GM21786 (cell line): ENCODE measurements at regions not wholly inside any gene's neighbourhood (a gene's known extent, or its start where the extent isn't known, plus 50 kb on each side); places are given as distances from the start of the nearest gene placed in this dataset.
"Not testable (repeated sequence)": the region's sequence is repeated elsewhere in the genome, so short reads cannot be mapped to it uniquely, and the experiment has no call there.

Experiments used
- ATAC-seq: cut with Tn5 transposase; IDR thresholded peaks from one replicate; pipeline ENCODE4 v1.9.1; 2021; ENCODE audit not compliant: unreplicated experiment

DNA sequence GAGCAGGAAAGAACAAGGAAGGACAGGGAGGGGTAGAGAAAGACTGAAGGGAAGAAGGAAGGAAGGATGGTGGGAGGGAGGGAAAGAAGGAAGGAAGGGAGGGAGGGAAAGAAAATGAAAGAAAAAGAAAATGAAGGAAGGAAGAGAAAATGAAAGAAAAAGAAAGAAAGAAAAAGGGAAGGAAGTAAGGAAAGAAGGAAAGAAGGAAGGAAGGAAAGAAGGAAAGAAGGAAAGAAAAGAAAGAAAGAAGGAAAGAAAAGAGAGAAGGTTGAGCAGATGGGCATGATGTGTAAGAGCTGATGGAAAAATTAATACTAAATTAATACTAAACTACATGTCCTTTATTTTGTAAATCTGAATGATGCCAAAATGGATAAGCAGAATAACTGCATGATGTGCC, 418.3 kb upstream of the CDIN1 start:
- no peak for ATAC-seq

DNA sequence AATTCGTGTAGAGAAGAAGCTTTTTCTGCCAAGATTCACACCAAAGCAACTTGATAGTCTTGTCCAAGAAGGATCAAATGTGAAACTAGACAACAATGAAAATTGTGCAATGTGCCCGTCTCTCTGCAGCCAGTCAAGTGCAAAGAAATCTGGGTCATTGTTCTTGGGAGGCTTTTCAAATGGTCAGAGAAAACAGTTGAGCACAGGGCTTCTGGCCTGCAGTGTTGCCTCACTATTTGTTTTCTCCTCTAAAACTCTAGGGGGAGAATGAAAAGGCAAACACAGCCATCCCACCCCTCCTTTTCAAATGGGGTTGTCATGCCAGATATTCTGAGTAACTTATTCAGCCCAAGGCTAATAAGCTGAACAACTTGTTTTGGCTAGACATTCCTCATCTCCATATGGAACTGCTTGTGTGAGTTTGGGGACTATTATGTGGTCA, 417.6 kb upstream of the CDIN1 start:
- ATAC-seq: no peak

DNA sequence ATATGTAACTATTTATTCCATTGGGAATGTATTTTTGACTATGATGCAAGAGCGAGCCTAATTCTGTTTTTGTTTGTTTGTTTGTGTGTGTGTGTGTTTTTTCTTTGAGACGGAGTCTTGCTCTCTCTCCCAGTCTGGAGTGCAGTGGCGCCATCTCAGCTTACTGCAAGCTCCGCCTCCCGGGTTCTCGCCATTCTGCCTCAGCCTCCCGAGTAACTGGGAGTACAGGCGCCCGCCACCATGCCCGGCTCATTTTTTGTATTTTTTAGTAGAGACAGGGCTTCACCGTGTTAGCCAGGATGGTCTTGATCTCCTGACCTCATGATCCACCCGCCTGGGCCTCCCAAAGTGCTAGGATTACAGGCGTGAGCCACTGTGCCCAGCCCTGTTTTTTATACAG, 415.4 kb upstream of the CDIN1 start:
- ATAC-seq: not testable (repeated sequence)

DNA sequence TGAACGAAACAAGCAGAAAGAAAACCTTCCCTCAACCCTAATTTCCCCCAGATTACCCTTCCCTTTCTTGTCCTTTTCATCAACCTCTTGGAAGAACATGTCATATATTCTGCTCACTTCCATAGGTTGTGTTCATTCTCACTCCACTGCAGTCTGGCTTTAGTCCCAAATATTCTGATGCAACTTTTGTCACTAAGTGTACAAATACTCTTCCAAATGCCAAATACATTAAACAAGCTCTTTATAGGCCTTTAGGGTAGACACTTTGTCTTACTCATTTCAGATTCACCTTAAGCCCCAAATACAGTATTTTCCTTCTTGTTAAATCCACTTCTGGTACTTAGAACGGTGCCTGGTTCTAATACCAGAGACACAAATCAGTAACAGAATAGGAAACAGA, 406.5 kb upstream of the CDIN1 start:
- ATAC-seq: no peak

DNA sequence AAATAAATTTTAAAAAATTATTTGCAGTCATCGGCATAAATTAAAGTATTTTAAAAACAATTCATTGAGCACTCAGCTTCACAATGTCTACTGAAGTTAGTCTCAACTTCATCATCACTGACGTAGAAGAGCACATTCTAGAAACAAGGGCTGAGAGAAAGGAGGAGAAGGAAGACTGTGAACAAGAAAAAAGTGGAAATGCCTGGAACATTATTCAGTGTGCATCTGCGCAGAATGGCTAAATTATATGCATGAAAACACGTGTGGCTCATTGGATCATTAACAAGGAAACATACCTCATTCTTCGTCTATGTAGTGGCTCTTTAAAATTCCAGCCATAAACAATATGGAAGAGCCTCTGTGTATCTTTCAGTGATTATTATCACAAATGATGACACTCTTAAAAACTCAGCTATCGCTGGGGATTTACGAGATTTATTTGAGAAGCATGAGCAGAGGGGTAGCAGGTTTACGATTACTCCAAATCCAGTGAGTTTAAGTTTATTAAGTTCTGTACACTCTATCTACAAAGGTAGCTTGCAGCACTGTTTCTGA, 404.2 kb upstream of the CDIN1 start:
- ATAC-seq: no peak

DNA sequence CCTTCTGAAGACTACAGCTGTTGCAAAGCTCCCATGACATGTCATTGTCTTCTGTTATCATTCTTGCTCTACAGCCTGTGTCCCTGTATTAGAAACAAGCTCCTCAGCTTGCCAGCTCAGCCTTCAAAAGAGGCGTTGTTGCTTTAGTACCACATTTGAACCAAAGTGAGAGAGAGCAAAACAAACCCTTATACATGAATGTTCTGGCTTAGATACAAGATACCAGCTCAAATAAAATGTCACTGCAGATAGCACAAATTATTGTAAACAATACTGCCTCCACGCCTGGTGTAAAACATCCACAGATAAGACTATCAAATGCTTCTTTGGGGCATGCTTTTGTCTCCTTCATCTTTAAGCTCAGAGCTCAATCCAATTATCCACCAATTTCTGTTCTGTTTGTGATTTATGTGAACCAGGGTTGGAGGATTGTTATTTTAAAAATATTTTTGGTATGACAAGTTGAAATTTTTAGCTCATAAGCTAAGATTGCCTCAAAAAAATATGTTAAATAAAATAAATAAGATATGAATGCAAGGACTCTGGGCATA, 403.6 kb upstream of the CDIN1 start:
- no peak for ATAC-seq

DNA sequence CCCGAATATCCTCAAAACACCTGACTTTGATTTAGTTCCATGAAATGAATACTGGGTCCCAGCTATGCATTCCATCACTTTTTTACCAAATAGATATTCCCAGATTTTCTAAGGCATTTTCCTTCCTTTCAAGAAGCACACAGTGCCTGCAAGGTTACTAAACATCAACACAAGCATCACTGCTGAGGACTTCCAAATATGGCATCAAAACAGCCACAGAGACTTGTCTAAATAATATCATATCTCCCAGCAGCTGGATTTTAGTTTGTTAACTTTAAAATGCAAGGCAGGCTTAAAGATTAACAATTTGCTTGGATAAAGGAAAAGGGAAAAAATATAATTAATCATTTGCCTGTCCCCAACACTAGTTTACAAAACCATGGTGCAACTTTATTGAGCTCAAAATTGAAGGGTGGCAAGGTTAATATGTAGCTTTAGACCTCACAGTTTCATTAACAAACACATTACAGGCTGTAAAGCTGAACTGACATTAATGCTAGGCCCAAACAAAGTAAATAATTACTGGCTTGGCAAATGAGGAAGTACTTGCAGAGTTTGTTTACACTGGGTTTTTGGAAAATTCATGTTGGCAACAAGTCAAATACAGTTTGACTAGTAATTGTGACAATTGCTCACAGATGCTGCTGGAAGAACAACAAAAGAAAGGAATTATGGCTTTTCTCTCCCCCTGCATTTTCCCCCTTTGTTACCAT, 401.7 kb upstream of the CDIN1 start:
- ATAC-seq: no peak

DNA sequence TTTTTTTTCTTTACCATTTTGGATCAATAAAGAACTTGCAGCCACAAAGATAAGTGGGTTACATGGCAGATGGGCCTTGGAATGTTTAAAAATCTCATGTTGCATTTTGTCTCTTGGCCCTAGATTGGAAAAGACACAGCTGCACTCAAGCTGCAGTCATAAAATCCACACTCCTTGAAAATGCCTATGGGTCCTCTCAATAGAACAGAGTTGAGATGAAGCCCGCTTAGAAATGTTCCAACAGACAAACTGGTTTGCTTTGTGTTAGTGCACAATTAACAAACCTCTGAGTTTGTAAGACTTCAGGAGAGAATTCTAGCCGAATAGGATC, 401.2 kb upstream of the CDIN1 start:
- no peak for ATAC-seq

DNA sequence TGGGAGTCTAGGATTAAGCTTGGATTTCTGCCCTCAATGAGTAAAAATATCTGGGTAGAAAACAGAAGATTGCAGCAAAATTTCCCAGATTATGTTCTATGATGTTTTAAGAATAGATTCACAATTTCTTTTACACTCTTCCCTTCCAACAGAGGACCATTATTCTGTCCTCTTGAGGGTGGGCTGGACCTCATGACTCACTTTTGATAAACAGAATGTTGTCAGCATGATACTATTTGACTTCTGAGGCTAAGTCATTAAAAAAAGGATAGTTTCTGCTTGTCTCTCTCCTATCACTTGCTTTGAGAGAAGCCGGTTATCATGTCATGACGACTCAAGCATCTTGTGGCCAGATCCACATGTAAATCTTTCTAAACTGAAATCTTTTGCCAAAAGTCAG, 396.2 kb upstream of the CDIN1 start:
- no peak for ATAC-seq

DNA sequence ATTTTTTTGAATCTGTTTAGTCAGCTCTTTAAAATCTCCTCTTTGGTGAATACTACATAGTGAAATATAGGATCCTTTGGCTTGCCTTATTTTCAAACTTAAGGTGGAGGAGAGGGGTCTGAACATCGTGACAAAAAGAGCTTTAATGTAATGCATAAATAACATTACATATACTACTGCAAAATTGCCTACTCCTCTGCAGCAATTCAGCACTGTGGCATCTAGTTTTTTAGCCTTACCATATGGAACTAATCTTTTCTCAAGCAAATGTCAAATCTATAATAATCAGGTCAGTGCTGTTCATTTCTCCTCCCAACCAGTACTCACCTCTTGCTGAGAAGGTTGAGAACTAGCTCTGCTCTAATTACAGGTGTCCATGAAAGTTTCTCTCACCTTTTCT, 394.0 kb upstream of the CDIN1 start:
- no peak for ATAC-seq

DNA sequence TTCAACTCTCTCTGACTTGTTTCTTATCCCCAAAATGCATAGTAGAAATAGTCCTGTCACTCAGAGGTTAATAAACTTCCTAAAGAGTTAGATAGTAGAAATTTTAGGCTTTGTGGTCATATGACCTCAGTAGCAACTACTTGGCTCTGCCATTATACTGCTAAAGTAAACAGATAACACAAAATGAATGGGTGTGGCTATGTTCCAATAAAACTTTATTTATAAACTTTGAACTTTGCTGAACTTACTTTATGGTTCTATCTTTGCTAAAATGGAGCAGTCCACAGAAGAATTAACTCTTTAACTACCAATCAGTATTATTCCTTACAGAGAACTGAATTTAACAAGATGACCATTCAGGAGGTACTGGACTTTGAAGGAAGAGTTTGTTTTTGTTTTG, 393.6 kb upstream of the CDIN1 start:
- ATAC-seq: no peak

DNA sequence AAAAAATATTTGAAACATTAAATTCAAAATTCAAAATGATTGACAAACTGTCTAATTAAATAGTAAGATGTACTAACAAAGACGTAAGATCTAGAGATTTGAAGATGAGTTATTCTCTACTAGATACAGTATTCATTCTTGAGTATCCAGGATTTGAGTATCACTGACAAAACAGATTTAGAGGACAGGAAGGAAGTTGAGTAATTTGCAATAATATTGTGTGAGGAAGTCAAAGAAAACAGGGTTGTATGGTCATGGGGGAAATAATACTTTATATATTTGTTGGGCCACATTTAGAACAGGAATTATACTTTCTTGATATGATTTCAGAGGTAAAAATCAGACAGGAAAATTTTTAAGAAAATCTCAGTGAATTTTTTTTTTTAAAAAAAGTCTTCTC, 393.1 kb upstream of the CDIN1 start:
- no peak for ATAC-seq

DNA sequence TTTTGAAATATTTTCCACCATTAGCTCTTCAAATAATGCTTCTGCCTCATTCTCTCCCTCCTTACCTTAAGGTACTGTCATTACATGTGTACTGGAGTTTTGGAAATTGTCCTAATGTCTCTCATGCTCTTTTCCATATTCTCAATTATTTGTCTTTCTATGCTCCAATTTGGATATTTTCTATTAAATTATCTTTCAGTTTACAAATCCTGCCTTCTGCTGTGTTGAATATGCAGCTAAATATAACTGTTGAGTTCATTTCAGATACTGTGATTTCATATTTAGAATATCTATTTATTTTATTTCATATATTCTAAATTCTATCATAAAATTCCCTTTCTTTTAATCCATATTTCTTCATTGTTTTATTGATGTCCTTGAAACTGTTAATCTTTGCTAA, 388.0 kb upstream of the CDIN1 start:
- no peak for ATAC-seq

DNA sequence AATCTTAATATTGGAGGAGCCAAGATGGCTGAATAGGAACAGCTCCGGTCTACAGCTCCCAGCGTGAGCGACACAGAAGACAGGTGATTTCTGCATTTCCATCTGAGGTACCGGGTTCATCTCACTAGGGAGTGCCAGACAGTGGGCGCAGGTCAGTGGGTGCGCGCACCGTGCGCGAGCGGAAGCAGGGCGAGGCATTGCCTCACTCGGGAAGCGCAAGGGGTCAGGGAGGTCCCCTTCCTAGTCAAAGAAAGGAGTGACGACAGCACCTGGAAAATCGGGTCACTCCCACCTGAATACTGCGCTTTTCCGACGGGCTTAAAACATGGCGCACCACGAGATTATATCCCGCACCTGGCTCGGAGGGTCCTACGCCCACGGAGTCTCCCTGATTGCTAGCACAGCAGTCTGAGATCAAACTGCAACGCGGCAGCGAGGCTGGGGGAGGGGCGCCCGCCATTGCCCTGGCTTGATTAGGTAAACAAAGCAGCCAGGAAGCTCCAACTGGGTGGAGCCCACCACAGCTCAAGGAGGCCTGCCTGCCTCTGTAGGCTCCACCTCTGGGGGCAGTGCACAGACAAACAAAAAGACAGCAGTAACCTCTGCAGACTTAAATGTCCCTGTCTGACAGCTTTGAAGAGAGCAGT, 383.9 kb upstream of the CDIN1 start:
- not testable (repeated sequence) for ATAC-seq

DNA sequence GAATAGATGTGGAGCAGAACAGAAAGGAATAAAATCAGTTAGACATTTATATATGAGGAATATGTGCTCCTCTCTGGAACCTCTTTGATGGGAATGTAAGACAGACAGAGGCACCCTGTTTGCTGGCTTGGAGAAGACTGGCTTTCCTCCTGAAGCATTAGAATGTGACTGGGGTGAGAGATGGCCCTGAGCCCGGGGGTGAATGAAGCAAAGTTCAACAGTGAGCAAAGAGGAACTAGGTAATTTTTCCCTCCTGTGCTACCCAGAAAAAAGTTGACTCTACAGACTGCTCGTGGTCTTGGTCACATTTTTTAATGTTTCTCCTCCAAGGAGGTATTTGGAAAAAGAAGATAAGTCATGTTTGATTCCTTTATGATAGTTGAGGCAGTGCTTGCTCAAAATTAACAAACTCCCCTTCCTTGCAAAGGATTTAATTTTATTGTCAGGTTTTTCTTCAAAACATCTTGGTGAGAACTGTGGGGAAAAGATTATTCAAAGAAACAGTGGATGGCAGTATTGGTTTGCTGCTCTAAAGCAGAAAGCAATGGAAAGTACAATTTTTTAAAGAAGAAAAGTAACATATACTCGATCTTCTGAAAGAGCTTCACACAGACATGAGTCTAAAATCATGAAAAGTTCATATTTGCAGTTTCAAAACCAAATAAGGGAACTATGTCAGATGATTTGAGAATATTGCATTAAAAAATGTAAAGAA, 370.4 kb upstream of the CDIN1 start:
- ATAC-seq: no peak

DNA sequence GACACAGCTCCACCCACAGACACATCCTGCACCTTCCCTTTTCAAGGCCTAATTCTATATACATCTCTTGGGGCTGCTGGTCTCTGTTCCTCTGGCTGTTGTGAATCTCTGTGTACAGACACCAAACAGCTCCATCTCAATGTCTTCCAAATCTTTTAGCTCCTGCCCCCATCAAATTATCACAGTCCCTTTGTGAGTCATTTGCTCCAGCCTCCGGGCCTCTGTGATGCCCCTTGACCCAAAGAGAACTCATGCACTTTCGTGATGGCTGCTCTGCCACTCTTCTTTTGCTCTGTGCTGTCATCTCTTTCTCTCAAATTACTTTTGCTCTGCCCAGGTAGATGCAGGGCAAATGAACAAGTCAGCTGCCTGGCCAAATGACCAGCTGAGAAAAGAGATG, 369.0 kb upstream of the CDIN1 start:
- no peak for ATAC-seq

DNA sequence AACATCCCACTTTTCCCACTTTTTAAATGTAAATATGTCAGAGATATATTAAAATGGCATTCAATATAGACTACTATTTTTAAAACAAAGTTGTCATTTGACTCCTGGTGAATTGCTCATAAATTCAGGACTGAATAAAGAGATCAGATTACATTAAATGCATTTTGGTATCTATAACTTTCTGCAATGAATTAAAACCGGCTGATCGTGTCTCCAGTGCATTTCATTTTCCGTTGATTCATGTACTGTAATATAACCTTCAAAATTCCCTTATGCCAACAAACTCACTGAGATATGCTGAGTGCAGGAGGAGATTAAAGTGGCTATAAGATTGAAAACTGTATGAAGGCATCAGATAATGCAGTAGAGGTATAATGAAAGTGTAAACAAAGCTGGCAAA, 361.1 kb upstream of the CDIN1 start:
- no peak for ATAC-seq

DNA sequence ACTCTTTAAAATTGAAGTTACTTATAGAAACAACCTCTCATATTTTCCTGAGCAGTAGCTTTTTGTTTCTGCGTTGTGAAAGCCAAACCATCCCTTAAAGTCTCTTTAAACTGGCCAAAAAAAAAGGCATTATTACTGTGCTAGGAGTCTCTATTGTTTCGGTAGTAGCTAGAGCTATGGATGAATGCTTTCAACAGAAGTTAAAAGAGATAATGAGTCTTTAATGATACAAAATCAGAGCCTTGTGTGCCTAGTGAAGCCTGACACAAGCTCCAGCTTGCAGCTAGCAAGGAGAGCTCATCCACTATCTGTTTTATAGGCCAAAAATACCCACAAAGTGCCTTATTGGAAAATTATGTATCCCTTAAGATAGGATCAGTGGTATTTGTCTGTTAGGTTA, 360.4 kb upstream of the CDIN1 start:
- ATAC-seq: no peak

DNA sequence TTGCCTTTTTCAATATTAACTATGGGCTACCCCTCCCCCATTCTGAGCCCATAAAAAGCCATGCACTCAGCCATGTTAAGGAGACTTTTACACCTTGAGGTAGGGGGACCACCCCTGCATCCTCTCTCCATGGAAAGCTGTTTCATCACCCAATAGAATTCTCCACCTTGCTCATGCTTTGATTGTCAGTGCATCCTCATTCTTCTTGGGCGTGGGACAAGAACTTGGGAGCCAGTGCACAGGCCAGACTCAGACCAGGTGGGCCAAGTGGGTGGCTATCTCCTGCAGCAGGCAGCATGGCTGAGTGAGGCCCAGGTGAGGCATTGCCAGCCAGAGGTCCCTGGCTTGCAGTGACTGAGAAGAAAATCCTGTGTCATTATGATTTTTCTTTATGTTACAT, 357.4 kb upstream of the CDIN1 start:
- ATAC-seq: no peak

DNA sequence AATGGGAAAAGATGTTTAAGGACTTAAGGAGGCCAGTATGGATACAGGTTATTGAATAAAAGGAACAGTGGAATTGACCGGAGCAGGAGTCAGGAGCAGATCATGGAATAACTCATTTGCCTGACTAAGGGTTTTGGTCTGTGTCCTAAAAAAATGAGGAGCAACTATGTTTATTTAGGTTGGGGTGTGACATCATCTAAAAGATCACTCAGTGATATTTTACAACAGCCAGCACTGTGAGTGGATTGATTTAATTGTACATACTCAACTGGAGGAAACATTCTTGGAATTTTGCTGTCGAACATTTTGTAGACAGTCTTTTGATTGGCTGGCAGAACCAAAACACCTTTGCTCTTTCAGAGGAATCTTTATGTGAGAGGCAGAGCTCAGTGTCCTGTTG, 348.6 kb upstream of the CDIN1 start:
- ATAC-seq: no peak

DNA sequence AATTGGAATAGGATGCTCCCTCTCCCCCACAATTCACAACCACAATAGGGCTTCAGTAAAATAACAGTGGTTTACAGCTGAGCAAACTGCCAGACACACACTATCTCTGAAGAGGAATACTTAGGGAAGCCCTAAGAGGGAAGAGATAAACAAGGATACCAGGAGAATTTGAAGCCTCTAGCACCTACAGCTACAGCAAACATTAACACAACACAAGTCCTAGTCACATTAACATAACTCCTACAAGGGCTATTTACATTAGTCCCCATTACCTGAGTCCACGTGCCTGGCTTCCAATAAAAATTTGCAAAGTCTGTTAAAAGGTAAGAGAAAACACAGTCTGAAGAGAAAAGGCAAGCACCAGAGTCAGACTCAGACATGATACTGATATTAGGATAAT, 346.9 kb upstream of the CDIN1 start:
- ATAC-seq: no peak

DNA sequence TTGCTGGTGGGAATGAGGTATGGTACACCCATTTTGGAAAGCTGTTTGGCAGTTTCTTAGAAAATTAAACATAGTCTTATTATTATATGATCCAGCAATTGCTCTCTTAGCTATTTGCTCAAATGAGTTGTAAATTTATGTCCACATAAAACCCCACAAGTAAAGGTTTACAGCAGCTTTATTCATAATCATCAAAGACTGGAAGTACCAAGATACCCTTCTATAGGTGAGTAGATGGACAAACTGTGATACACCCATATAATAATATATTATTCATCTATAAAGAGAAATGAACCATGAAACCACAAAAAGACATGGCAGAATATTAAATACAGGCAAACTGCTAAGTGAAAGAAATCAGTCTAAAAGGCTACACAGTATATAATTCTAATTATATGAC, 344.7 kb upstream of the CDIN1 start:
- ATAC-seq: no peak
